ENCODE measurements at regions not wholly inside any gene's neighbourhood (a gene's known extent, or its start where the extent isn't known, plus 50 kb on each side); places are given as distances from the start of the nearest gene placed in this dataset.

- Histone ChIP-seq H3K9me3 (ENCODE audit: control extremely low read depth in 1 of 3, control insufficient read depth in 2 of 3, insufficient read depth in 1 of 3, low read length in 2 of 3) (no peaks in the 10 kb centered on the region), H3K4me1 (ENCODE audit: control insufficient read depth in 2 of 2, insufficient read depth in 2 of 2, low read length in 2 of 2) (peaks cover 3 to 5% of the 10 kb centered on the region in 2 donors), H3K27ac (ENCODE audit: low read length in 2 of 2) (no peak overlapping the region), H3K27me3 (replicated peaks in 1 of 4; ENCODE audit: control extremely low read depth in 1 of 4, control insufficient read depth in 3 of 4, insufficient read depth in 4 of 4, low read length in 3 of 4) (peaks cover 0 to 6% (median 1%) of the 10 kb centered on the region in 4 experiments), H3K4me3 (ENCODE audit: control extremely low read depth in 1 of 5, extremely low read depth in 1 of 5, insufficient read depth in 1 of 5, low read depth in 2 of 5, low read length in 4 of 5) (no peak overlapping the region), H3K36me3 (replicated peaks in 1 of 2; ENCODE audit: control extremely low read depth in 1 of 2, control insufficient read depth in 1 of 2, extremely low read depth in 1 of 2, insufficient read depth in 2 of 2, low read length in 1 of 2) (no peaks in the 10 kb centered on the region), H2AFZ (ENCODE audit: insufficient read depth, low read depth, low read length, poor library complexity, severe bottlenecking) (peak overlapping the region; percentile 39), H3K4me2 (replicated peaks; ENCODE audit: low read depth, low read length, poor library complexity, severe bottlenecking) (peak overlapping the region; percentile 17), H4K20me1 (ENCODE audit: control insufficient read depth, insufficient read depth, low read length, poor library complexity, severe bottlenecking) (no peaks in the 10 kb centered on the region), H3K9ac (ENCODE audit: low read length) (peak overlapping the region; percentile 25), H3K79me2 (ENCODE audit: control insufficient read depth, insufficient read depth, low read length) (no peaks in the 10 kb centered on the region)
- H3K4me1 Mint-ChIP-seq, result peaks cover 5% of the 10 kb centered on the region
- intact Hi-C loops (cut with micrococcal nuclease), result no loop called here
- POLR2A ChIA-PET, result no interaction called here
- H3K9me3 Mint-ChIP-seq (ENCODE audit: insufficient read depth), result no peaks in the 10 kb centered on the region
- TF ChIP-seq EZH2 (IDR thresholded peaks at IDR 0.05; ENCODE audit: borderline replicate concordance, insufficient read depth, low read depth, low read length, poor library complexity, severe bottlenecking) (no peak), CTCF (IDR thresholded peaks at IDR 0.05) (no peak)
- 0% methylated on average over 4 of the region's 7 CpGs for WGBS (ENCODE audit: insufficient coverage)
- CTCF ChIA-PET, result no interaction called here
- no peak for DNase-seq
- no peak overlapping the region for H3K4me3 Mint-ChIP-seq
- H3K27me3 Mint-ChIP-seq, result peaks cover 11% of the 10 kb centered on the region
- no peak overlapping the region for H3K27ac Mint-ChIP-seq
- ATAC-seq (ENCODE audit: low read depth), result no peak
Observed at GRCh38 chr9:20144197-20144596, 355.4 kb upstream of the SLC24A2 start.

GRCh38 chr9:20139763-20140290, 351.0 kb upstream of the SLC24A2 start:
- H3K4me2 ChIP-seq (replicated peaks; ENCODE audit: low read depth, low read length, poor library complexity, severe bottlenecking), result no peak overlapping the region
- ChIA-PET POLR2A (no interaction called here), CTCF (no interaction called here)
- DNase-seq (no peak), ATAC-seq (ENCODE audit: low read depth) (no peak)
- H4K20me1 ChIP-seq (ENCODE audit: control insufficient read depth, insufficient read depth, low read length, poor library complexity, severe bottlenecking), result no peaks in the 10 kb centered on the region
- H3K4me3 Mint-ChIP-seq, result no peak overlapping the region
- H3K4me3 ChIP-seq (ENCODE audit: control extremely low read depth in 1 of 5, extremely low read depth in 1 of 5, insufficient read depth in 1 of 5, low read depth in 2 of 5, low read length in 4 of 5), result no peak overlapping the region
- H2AFZ ChIP-seq (ENCODE audit: insufficient read depth, low read depth, low read length, poor library complexity, severe bottlenecking), result no peak overlapping the region
- intact Hi-C loops (cut with micrococcal nuclease), result no loop called here
- no peaks in the 10 kb centered on the region for H3K9me3 Mint-ChIP-seq (ENCODE audit: insufficient read depth)
- H3K36me3 ChIP-seq (replicated peaks in 1 of 2; ENCODE audit: control extremely low read depth in 1 of 2, control insufficient read depth in 1 of 2, extremely low read depth in 1 of 2, insufficient read depth in 2 of 2, low read length in 1 of 2), result no peaks in the 10 kb centered on the region
- no peak overlapping the region for H3K9ac ChIP-seq (ENCODE audit: low read length)
- H3K4me1 Mint-ChIP-seq, result peaks cover 5% of the 10 kb centered on the region
- no peaks in the 10 kb centered on the region for H3K79me2 ChIP-seq (ENCODE audit: control insufficient read depth, insufficient read depth, low read length)
- H3K27me3 ChIP-seq (replicated peaks in 1 of 4; ENCODE audit: control extremely low read depth in 1 of 4, control insufficient read depth in 3 of 4, insufficient read depth in 4 of 4, low read length in 3 of 4), result peaks cover 0 to 6% (median under 1%) of the 10 kb centered on the region in 4 experiments
- H3K27ac ChIP-seq (ENCODE audit: low read length in 2 of 2), result no peak overlapping the region
- H3K27me3 Mint-ChIP-seq, result peaks cover 11% of the 10 kb centered on the region
- no peak for TF ChIP-seq CTCF (IDR thresholded peaks at IDR 0.05)
- no peak for TF ChIP-seq EZH2 (IDR thresholded peaks at IDR 0.05; ENCODE audit: borderline replicate concordance, insufficient read depth, low read depth, low read length, poor library complexity, severe bottlenecking)
- 97% methylated on average over 5 of the region's 9 CpGs for WGBS (ENCODE audit: insufficient coverage)
- H3K4me1 ChIP-seq (ENCODE audit: control insufficient read depth in 2 of 2, insufficient read depth in 2 of 2, low read length in 2 of 2), result peaks cover 3 to 5% of the 10 kb centered on the region in 2 donors
- H3K9me3 ChIP-seq (ENCODE audit: control extremely low read depth in 1 of 3, control insufficient read depth in 2 of 3, insufficient read depth in 1 of 3, low read length in 2 of 3), result no peaks in the 10 kb centered on the region
- H3K27ac Mint-ChIP-seq, result no peak overlapping the region

All from B cell (primary cell).